ENCODE measurements at regions not wholly inside any gene's neighbourhood (a gene's known extent, or its start where the extent isn't known, plus 50 kb on each side); places are given as distances from the start of the nearest gene placed in this dataset.
"Not testable (repeated sequence)": the region's sequence is repeated elsewhere in the genome, so short reads cannot be mapped to it uniquely, and the experiment has no call there.

- TF ChIP-seq CTCF (IDR thresholded peaks at IDR 0.05; ENCODE audit: low read depth, low read length, poor library complexity, severe bottlenecking); EZH2phosphoT487 (IDR thresholded peaks at IDR 0.05; ENCODE audit: borderline replicate concordance, low read length): not testable (repeated sequence)
Observed at GRCh38 chr1:243050613-243051012, 204.5 kb downstream of the CEP170 start.

Measured in DOHH2 (cell line).